Activated T-cell treated with anti-CD3 and anti-CD28 coated beads for 48 hours (primary cell): ENCODE measurements at regions not wholly inside any gene's neighbourhood (a gene's known extent, or its start where the extent isn't known, plus 50 kb on each side); places are given as distances from the start of the nearest gene placed in this dataset.
"Not testable (repeated sequence)": the region's sequence is repeated elsewhere in the genome, so short reads cannot be mapped to it uniquely, and the experiment has no call there.

Experiments used
- DNase-seq: peaks from one replicate; pipeline ENCODE4 v3.0.0-alpha.2; 2020; ENCODE audit warnings: low read depth

GRCh38 chr13:107819071-107819470, 396.3 kb downstream of the LIG4 start:
- DNase-seq, result no peak

GRCh38 chr13:107817647-107818287, 397.6 kb downstream of the LIG4 start:
- DNase-seq, result no peak

GRCh38 chr13:107812014-107812412, 403.3 kb downstream of the LIG4 start:
- DNase-seq, result no peak

DNA sequence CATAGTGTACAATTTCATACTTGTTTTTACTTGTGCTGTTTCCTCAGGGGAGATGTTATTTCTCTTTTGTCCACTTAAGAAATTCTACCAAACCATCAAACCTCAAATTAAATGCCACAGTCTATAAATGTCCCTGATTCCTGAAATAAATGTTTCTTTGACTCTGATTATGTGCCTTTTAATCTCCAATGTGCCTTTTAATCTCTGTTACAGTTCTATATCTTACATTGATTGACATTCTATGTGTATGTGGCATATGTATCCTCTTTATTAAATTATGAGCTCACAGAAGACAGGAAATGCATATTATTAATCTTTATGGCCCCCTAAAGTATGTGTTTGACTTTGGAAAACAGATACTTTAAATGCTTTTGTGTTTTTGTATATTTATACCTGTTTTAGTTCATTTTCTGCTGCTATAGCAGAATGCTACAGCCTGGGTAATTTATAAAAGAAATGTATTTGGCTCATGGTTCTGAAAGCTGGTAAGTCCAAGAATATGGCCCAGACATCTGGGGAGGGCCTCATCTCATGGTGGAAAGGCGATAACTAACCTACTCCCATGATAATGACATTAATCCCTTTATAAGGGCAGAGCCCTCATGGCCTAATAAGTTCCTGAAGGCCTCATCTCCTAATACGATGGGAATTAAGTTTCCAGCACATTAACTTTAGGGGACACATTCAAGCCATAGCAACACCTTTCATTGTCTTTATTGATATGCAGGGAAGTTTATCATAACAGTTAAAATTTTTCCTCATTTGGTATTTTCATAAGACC, 403.9 kb downstream of the LIG4 start:
- DNase-seq, result no peak

GRCh38 chr13:107809125-107809524, 406.2 kb downstream of the LIG4 start:
- DNase-seq, result no peak

DNA sequence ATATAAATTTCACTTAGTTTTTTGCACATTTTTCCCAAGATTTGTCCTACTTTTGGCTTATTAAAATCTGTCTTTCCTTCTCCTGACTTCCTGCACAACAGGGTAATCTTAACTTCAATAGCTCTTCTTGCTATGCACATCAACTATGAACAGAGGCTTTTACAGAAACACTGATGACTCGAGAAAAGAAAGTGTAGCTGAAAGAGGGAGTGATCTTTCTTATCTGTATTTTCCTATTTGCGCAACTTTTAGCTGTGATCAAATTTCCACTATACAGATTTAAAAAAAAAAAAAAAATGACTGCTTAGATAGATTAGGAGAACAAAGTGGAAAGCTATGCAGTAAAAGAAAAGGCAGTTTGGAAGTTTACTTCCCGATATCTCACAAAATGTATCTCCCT, 406.9 kb downstream of the LIG4 start:
- DNase-seq, result no peak

- no peak for DNase-seq
These were observed 407.8 kb downstream of the LIG4 start for GRCh38 chr13:107807306-107808073.

GRCh38 chr13:107806726-107807125, 408.6 kb downstream of the LIG4 start:
- DNase-seq, result no peak

GRCh38 chr13:107803822-107804495, 411.4 kb downstream of the LIG4 start:
- DNase-seq, result no peak

DNA sequence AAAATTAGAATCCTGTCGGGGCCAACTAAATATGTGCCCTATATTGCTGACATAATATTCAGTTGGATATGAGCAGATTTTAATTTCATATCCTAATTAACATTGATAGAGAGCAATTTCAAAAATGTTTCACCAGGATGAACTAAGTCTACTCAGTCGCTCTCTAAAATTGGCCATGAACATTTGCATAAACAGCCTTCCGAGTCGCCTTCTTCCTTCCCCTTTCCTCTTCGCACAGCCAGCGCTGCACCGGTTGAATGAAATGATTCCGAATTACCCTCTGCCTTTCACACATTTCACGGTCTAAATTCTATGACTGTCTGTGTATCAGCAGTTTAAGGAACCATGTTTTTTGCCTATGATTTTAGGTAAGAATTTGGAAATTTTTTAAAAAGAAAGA, 413.7 kb downstream of the LIG4 start:
- DNase-seq, result no peak

GRCh38 chr13:107799001-107799400, 416.3 kb downstream of the LIG4 start:
- DNase-seq, result no peak

GRCh38 chr13:107790397-107790796, 424.9 kb downstream of the LIG4 start:
- DNase-seq, result no peak

DNA sequence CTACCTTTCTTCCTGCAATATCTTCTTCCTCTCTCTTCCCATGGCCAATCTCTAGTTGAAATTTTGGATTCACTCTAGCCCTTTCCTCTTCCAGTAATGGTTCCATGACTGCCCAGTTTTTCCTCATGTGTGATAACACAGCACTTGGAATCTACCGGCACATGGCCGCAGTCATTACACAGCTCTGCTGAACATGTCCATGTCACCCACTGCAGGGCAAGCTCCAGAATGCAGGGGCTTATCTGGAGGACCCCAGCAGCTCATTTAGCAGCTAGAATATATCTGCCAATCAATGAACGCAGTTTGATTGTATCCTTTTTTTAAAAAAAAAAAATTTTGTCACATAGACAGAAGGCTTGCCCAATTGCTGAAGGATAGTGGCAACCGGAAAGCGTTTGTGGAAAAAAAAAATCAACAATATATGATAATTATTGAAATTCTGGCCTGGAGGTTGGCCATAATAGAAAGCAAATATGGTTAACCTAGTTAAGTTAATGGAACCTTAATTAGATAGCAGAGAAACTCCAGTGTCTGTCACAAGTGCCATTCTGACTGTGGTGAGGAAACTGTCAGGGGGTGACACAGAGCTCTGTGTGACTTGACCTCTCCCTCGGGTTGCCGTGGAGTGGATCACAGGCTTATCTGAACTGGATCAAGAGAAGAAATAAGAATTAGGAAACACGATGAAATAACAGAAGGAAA, 426.7 kb downstream of the LIG4 start:
- no peak for DNase-seq

- not testable (repeated sequence) for DNase-seq
These were observed 432.7 kb downstream of the LIG4 start for GRCh38 chr13:107782646-107783045.

GRCh38 chr13:107778094-107778493, 437.2 kb downstream of the LIG4 start:
- no peak for DNase-seq

DNA sequence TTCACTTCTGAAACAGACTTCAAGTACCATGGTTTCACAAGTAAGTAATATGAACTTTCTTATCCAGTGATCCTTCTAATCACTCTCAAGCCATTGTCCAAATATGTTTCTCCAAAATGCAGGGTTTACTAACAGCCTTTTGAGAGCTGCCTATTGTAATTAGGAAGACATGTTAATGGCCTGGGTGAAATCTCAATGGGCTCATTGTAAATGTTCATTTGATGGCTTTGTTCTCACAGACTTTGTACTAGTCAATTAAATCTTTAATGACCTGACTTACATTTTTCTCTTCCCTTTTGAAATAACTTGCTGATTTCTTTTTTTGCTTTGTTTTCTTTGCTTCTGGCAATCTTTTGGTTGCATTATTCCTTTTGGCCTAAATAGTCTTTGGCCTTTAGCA, 444.8 kb downstream of the LIG4 start:
- no peak for DNase-seq

- DNase-seq, result no peak
These were observed 448.2 kb downstream of the LIG4 start for GRCh38 chr13:107767119-107767518.

DNA sequence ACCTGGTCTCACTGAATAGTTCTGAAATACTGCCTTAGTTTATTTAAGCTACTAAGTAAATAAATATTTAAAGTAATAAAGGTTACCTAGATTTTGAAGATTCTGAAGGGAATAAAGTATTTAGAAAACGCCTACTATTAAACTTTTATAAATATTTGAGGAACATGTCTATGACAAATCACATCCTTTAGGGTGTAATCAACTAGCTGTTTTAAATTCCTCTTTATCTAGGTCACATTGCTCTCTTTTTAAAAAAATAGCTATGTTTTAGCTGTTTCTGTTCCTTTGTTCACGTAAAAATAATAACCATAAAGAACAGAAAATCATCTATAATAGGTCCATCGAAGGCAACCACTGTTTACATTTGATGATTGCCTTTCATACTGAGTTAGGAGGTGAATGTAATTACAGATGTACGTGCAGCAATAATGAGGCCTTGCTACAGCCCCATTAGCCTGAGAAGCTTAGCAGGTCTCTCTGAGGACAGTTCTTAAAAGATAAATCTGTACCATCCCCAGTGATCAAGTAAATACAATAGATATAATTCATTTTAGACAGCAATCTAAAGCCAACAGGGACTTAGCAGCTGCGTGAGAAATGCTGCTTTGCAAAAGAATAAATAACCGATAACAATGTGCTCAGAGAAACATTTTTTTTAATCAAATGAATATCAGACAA, 449.5 kb downstream of the LIG4 start:
- DNase-seq, result no peak

DNA sequence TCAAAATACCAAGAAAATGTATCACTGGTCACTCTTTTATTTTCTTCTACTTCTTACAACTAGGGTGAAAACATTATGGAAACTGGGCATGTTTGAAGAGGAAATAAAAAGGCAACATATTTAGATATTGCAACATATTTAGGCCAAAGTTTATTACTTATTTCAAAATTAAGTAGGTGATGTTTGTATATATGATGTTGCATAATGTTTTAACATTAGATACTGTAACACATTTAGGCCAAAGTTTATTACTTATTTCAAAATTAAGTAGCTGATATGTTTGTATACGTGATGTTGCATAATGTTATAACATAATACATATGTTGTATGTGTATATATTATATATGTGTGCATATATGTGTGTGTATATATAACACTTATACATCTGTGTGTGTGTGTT, 451.3 kb downstream of the LIG4 start:
- no peak for DNase-seq

DNA sequence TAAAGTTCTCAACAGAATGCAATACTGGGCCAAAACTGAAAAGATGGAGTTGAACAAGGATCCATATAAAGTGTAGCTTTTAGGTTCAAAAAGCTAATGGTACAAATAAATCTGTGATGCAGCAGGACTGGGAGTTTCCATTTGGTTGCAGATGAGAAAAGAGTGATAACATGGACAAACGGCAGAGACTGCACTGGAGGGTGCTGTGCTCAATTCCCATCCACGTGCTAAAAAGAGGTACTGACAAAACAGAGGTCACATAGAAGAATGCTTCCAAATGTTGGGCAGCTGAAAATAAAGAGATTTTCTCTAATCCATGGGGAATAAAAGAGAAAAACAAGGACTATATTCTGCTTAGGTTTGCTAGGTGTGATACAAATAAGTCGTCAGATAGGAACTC, 461.6 kb downstream of the LIG4 start:
- DNase-seq, result no peak

- no peak for DNase-seq
These were observed 462.0 kb downstream of the LIG4 start for GRCh38 chr13:107753291-107753690.
